HepG2 (cell line): ENCODE measurements at regions not wholly inside any gene's neighbourhood (a gene's known extent, or its start where the extent isn't known, plus 50 kb on each side); places are given as distances from the start of the nearest gene placed in this dataset.

Source experiments
- ATAC-seq: fragments of 200-7000 bp; cut with Tn5 transposase; 3 replicates; pipeline ENCODE4 v1.9.1; 2020; ENCODE audit warnings: mild to moderate bottlenecking, moderate library complexity
- BruUV-seq: library from RNA; stranded (reverse); fragments of 400-500 nt; replicated peaks from 2 replicates; lab custom pipeline; 2021; lab: Mats Ljungman, UMichigan
- CTCF ChIA-PET: fragments of 300-600 bp; formaldehyde crosslinking; extraction: SDS; loops from one replicate; lab custom pipeline; 2021; ENCODE audit warnings: low total read pairs, inconsistent platforms, low intra/inter-chr PET ratio; lab: Yijun Ruan, JAX
- POLR2A ChIA-PET: fragments of 350-600 bp; sonication (Branson Sonifier 250); formaldehyde crosslinking; loops from one replicate; lab custom pipeline; 2020; ENCODE audit warnings: antibody characterized with exemption, inconsistent platforms; lab: Yijun Ruan, JAX
- DNase-seq: peaks from one replicate; pipeline ENCODE4 v3.0.0-alpha.2; 2015; ENCODE audit warnings: low spot score
- FAIRE-seq: peaks from 3 replicates; lab custom pipeline; 2011; peaks lifted over from hg19 to GRCh38; lab: Jason Lieb, UNC
- H2AFZ ChIP-seq: one replicate; pipeline ENCODE4 v1.6.1; 2011; ENCODE audit warnings: low read length, inconsistent platforms
- H3K27ac ChIP-seq: fragments of 300-600 bp; 3 replicates; pipeline ENCODE4 v1.8.0; 2011; ENCODE audit warnings: mixed run types, mild to moderate bottlenecking, mixed read lengths, low read length, inconsistent platforms; ENCODE audit not compliant: insufficient read depth; ENCODE audit errors: extremely low read length
- H3K27me3 ChIP-seq, 2 experiments: fragments of 200-600 bp in 1 of 2; 2 replicates in 1 of 2; 3 replicates in 1 of 2; pipeline versions ENCODE4 v1.6.0 to v1.8.0; 2011; ENCODE audit warnings: low read length in 2 of 2, mild to moderate bottlenecking in 2 of 2, moderate library complexity in 2 of 2, inconsistent platforms in 1 of 2; ENCODE audit not compliant: insufficient read depth in 2 of 2, control insufficient read depth in 1 of 2
- H3K36me3 ChIP-seq, 2 experiments: fragments of 200-600 bp in 1 of 2; replicated peaks in 1 of 2; 2 replicates in 1 of 2; 3 replicates in 1 of 2; pipeline versions ENCODE4 v1.5.1 to v1.8.0; 2011; ENCODE audit warnings: low read length in 2 of 2, inconsistent platforms in 1 of 2; ENCODE audit not compliant: insufficient read depth in 2 of 2, control insufficient read depth in 1 of 2
- H3K4me1 ChIP-seq: 2 replicates; pipeline ENCODE4 v1.5.1; 2012; ENCODE audit warnings: low read length, inconsistent platforms; ENCODE audit not compliant: insufficient read depth
- H3K4me2 ChIP-seq: 2 replicates; pipeline ENCODE4 v1.6.0; 2011; ENCODE audit warnings: low read depth, low read length, inconsistent platforms
- H3K4me3 ChIP-seq, 3 experiments: fragments of 200-600 bp in 1 of 3; sonication (generic), shearing (Covaris generic) in 1 of 3; replicated peaks in 1 of 3; 2 replicates each; pipeline ENCODE4 v1.5.1; 2011 to 2016; ENCODE audit warnings: low read length in 3 of 3, inconsistent platforms in 2 of 3, low read depth in 2 of 3, mild to moderate bottlenecking in 2 of 3, control low read depth in 1 of 3, mixed read lengths in 1 of 3; ENCODE audit not compliant: insufficient read depth in 1 of 3
- H3K79me2 ChIP-seq: one replicate; pipeline ENCODE4 v1.6.1; 2011; ENCODE audit warnings: low read length, inconsistent platforms; ENCODE audit not compliant: insufficient read depth
- H3K9ac ChIP-seq: 2 replicates; pipeline ENCODE4 v1.6.0; 2011; ENCODE audit warnings: mild to moderate bottlenecking, low read depth, low read length, inconsistent platforms; ENCODE audit not compliant: insufficient read depth
- H3K9me3 ChIP-seq: 2 replicates; pipeline ENCODE4 v1.5.1; 2012; ENCODE audit warnings: mild to moderate bottlenecking, low read length
- H4K20me1 ChIP-seq: 2 replicates; pipeline ENCODE4 v1.6.0; 2011; ENCODE audit warnings: inconsistent platforms, mild to moderate bottlenecking, low read length, moderate library complexity; ENCODE audit not compliant: insufficient read depth
- BCL3 ChIP-seq: sonication (generic); formaldehyde crosslinking; IDR thresholded peaks from 2 replicates; pipeline ENCODE4 v1.5.1; 2020; ENCODE audit warnings: mild to moderate bottlenecking, missing genetic modification reagents, moderate library complexity
- BRCA1 ChIP-seq: sonication (generic); formaldehyde crosslinking; IDR thresholded peaks from 2 replicates; pipeline ENCODE4 v1.4.0; 2020; ENCODE audit warnings: missing genetic modification reagents
- GABPA ChIP-seq, 2 experiments: IDR thresholded peaks; 2 replicates each; pipeline ENCODE4 v1.6.1; 2011 to 2016; ENCODE audit warnings: low read depth in 2 of 2, low read length in 1 of 2, missing biosample characterization in 1 of 2, missing genetic modification characterization in 1 of 2
- GLMP ChIP-seq: sonication (generic); formaldehyde crosslinking; IDR thresholded peaks from 2 replicates; pipeline ENCODE4 v1.9.0; 2021; ENCODE audit warnings: missing genetic modification reagents, mild to moderate bottlenecking, borderline replicate concordance
- HIC2 ChIP-seq: sonication (generic); formaldehyde crosslinking; IDR thresholded peaks from 2 replicates; pipeline ENCODE4 v1.9.0; 2022; ENCODE audit warnings: low read depth, missing genetic modification reagents
- HINFP ChIP-seq: sonication (generic); formaldehyde crosslinking; IDR thresholded peaks from 2 replicates; pipeline ENCODE4 v1.4.0; 2020; ENCODE audit warnings: low read depth, mild to moderate bottlenecking, missing genetic modification reagents
- SETDB1 ChIP-seq: sonication (generic); formaldehyde crosslinking; IDR thresholded peaks from 2 replicates; pipeline ENCODE4 v1.5.1; 2020; ENCODE audit warnings: missing genetic modification reagents, mild to moderate bottlenecking, borderline replicate concordance
- ZNF318 ChIP-seq: sonication (generic); formaldehyde crosslinking; IDR thresholded peaks from 2 replicates; pipeline ENCODE4 v1.4.0; 2020; ENCODE audit warnings: mild to moderate bottlenecking, missing genetic modification reagents
- ZNF816 ChIP-seq: sonication (generic); formaldehyde crosslinking; IDR thresholded peaks from 2 replicates; pipeline ENCODE4 v1.8.0; 2022; ENCODE audit warnings: missing genetic modification reagents, mild to moderate bottlenecking, borderline replicate concordance
- in situ Hi-C: cut with HindIII; loops from 2 replicates; pipeline ENCODE4 v1.10.0; 2017; ENCODE audit warnings: low pct_unique_long_range_greater_than_20kb; ENCODE audit not compliant: extremely low pct_ligation_motif_present
- intact Hi-C: fragments of 100-400 bp; cut with micrococcal nuclease; formaldehyde crosslinking; loops from one replicate; pipeline ENCODE4 v1.10.0; 2022; ENCODE audit not compliant: unreplicated experiment

GRCh38 chr4:134308910-134309309, 107.3 kb upstream of the PABPC4L start:
- Histone ChIP-seq H3K4me3 (no peak overlapping the region), H3K79me2 (no peaks in the 10 kb centered on the region), H2AFZ (no peak overlapping the region), H4K20me1 (no peaks in the 10 kb centered on the region), H3K27ac (no peak overlapping the region), H3K9me3 (no peaks in the 10 kb centered on the region), H3K4me1 (no peaks in the 10 kb centered on the region), H3K27me3 (no peaks in the 10 kb centered on the region), H3K36me3 (no peaks in the 10 kb centered on the region), H3K9ac (no peak overlapping the region), H3K4me2 (no peak overlapping the region)
- in situ Hi-C loops (no loop called here), intact Hi-C loops (no loop called here)
- no peak for FAIRE-seq
- ChIA-PET CTCF (no interaction called here), POLR2A (no interaction called here)
- ATAC-seq, result no peak
- DNase-seq, result no peak
- no TSS peak for BruUV-seq
- no peak for TF ChIP-seq ZNF318 (CRISPR knock-in tag)
- no peak for TF ChIP-seq BCL3 (CRISPR knock-in tag)
- no peak for TF ChIP-seq BRCA1
- no peak for TF ChIP-seq HIC2 (CRISPR knock-in tag)
- TF ChIP-seq GABPA (IDR thresholded peaks at IDR 0.05; ENCODE audit: low read depth, low read length), result no peak
- no peak for TF ChIP-seq GABPA (CRISPR knock-in tag; IDR thresholded peaks at IDR 0.05; ENCODE audit: low read depth)
- no peak for TF ChIP-seq HINFP (CRISPR knock-in tag)
- TF ChIP-seq SETDB1 (CRISPR knock-in tag), result no peak
- TF ChIP-seq GLMP (CRISPR knock-in tag), result no peak
- no peak for TF ChIP-seq ZNF816 (CRISPR knock-in tag)
